AG04450 (cell line): ENCODE measurements at regions not wholly inside any gene's neighbourhood (a gene's known extent, or its start where the extent isn't known, plus 50 kb on each side); places are given as distances from the start of the nearest gene placed in this dataset.

Experiments
- CTCF ChIA-PET: fragments of 300-600, 350-600 bp; formaldehyde crosslinking; extraction: SDS; loops from one replicate; lab custom pipeline; 2022; ENCODE audit warnings: antibody characterized with exemption, inconsistent platforms; lab: Charles Lee
- POLR2A ChIA-PET: fragments of 350-600 bp; formaldehyde crosslinking; extraction: SDS; loops from one replicate; lab custom pipeline; 2021; ENCODE audit warnings: antibody characterized with exemption, inconsistent platforms; lab: Yijun Ruan, JAX
- DNase-seq: peaks from one replicate; pipeline ENCODE4 v3.0.0-alpha.2; 2011; ENCODE audit warnings: low read depth, low spot score
- H3K27ac ChIP-seq: one replicate; pipeline ENCODE4 v1.5.1; 2012; ENCODE audit warnings: low read depth, low read length, control low read depth
- H3K27me3 ChIP-seq: one replicate; pipeline ENCODE4 v1.6.0; 2012; ENCODE audit warnings: low read length; ENCODE audit not compliant: control insufficient read depth, insufficient read depth
- H3K4me3 ChIP-seq: 2 replicates; pipeline ENCODE4 v1.5.1; 2011; ENCODE audit warnings: mild to moderate bottlenecking, low read depth, low read length, control low read depth
- H3K9me3 ChIP-seq: 2 replicates; pipeline ENCODE4 v1.5.1; 2012; ENCODE audit warnings: low read length; ENCODE audit not compliant: control insufficient read depth, insufficient read depth
- CTCF ChIP-seq: IDR thresholded peaks from 2 replicates; pipeline ENCODE4 v1.5.1; 2011; ENCODE audit warnings: low read depth, low read length, control low read depth, inconsistent platforms

GRCh38 chr5:125823572-125823971, 599.6 kb upstream of the GRAMD2B start:
- Histone ChIP-seq H3K9me3 (no peaks in the 10 kb centered on the region), H3K27ac (no peak overlapping the region), H3K27me3 (no peaks in the 10 kb centered on the region), H3K4me3 (no peak overlapping the region)
- no peak for TF ChIP-seq CTCF
- POLR2A ChIA-PET: no interaction called here
- CTCF ChIA-PET: interaction anchor here (1.5 kb wide), 1 partner anchor 12 kb away, joined by 5 read pairs; no protein-coding TSS in a partner anchor
- DNase-seq: no peak

- DNase-seq: no peak
- H3K9me3 ChIP-seq: no peaks in the 10 kb centered on the region
- CTCF ChIA-PET: no interaction called here
- no peak for TF ChIP-seq CTCF
- no peak overlapping the region for H3K4me3 ChIP-seq
- no peaks in the 10 kb centered on the region for H3K27me3 ChIP-seq
- POLR2A ChIA-PET: no interaction called here
- no peak overlapping the region for H3K27ac ChIP-seq
These were observed 597.0 kb upstream of the GRAMD2B start for GRCh38 chr5:125826214-125826613.

GRCh38 chr5:125829349-125829748, 593.9 kb upstream of the GRAMD2B start:
- CTCF ChIA-PET: no interaction called here
- no peak for TF ChIP-seq CTCF
- Histone ChIP-seq H3K9me3 (no peaks in the 10 kb centered on the region), H3K4me3 (no peak overlapping the region), H3K27ac (no peak overlapping the region), H3K27me3 (no peaks in the 10 kb centered on the region)
- DNase-seq: no peak
- POLR2A ChIA-PET: no interaction called here

- H3K27me3 ChIP-seq: no peaks in the 10 kb centered on the region
- H3K27ac ChIP-seq: no peak overlapping the region
- no peak for TF ChIP-seq CTCF
- ChIA-PET CTCF (no interaction called here), POLR2A (no interaction called here)
- H3K9me3 ChIP-seq: no peaks in the 10 kb centered on the region
- no peak for DNase-seq
- H3K4me3 ChIP-seq: no peak overlapping the region
These were observed 589.8 kb upstream of the GRAMD2B start for GRCh38 chr5:125833398-125833797.

- Histone ChIP-seq H3K27ac (no peak overlapping the region), H3K27me3 (no peaks in the 10 kb centered on the region), H3K9me3 (no peaks in the 10 kb centered on the region), H3K4me3 (no peak overlapping the region)
- ChIA-PET CTCF (interaction anchor here (0.6 to 2.1 kb wide), 8 partner anchors 11 to 1171 kb away, joined by 3 to 6 read pairs (median 4); no protein-coding TSS in a partner anchor), POLR2A (interaction anchor here (0.6 kb wide), 1 partner anchor 755 kb away, joined by 3 read pairs; no protein-coding TSS in a partner anchor)
- no peak for DNase-seq
- no peak for TF ChIP-seq CTCF
These were observed 588.6 kb upstream of the GRAMD2B start for GRCh38 chr5:125834438-125835115.
